H9 (cell line): ENCODE measurements at regions not wholly inside any gene's neighbourhood (a gene's known extent, or its start where the extent isn't known, plus 50 kb on each side); places are given as distances from the start of the nearest gene placed in this dataset.

Experiments
- DNase-seq: peaks from one replicate; pipeline ENCODE4 v3.0.0-alpha.2; 2017
- H2AFZ ChIP-seq: one replicate; pipeline ENCODE4 v1.6.1; 2013; ENCODE audit warnings: mild to moderate bottlenecking, low read length, control low read depth, moderate library complexity
- H2AK5ac ChIP-seq: 2 replicates; pipeline ENCODE4 v1.6.1; 2013; ENCODE audit warnings: low read length, control low read depth, mixed read lengths; ENCODE audit not compliant: insufficient read length
- H2BK120ac ChIP-seq: one replicate; pipeline ENCODE4 v1.6.1; 2013; ENCODE audit warnings: low read depth, mild to moderate bottlenecking, low read length, control low read depth, inconsistent platforms; ENCODE audit not compliant: poor library complexity, severe bottlenecking
- H2BK12ac ChIP-seq: 2 replicates; pipeline ENCODE4 v1.6.1; 2013; ENCODE audit warnings: low read length, control low read depth, mixed read lengths, low read depth; ENCODE audit not compliant: insufficient read length
- H2BK15ac ChIP-seq: 2 replicates; pipeline ENCODE4 v1.6.1; 2013; ENCODE audit warnings: low read depth, low read length, control low read depth
- H2BK20ac ChIP-seq: one replicate; pipeline ENCODE4 v1.6.1; 2013; ENCODE audit warnings: low read depth, mild to moderate bottlenecking, low read length, control low read depth, inconsistent platforms; ENCODE audit not compliant: poor library complexity, severe bottlenecking
- H2BK5ac ChIP-seq: 2 replicates; pipeline ENCODE4 v1.6.1; 2013; ENCODE audit warnings: low read length, control low read depth, mixed read lengths; ENCODE audit not compliant: insufficient read length
- H3K14ac ChIP-seq: 2 replicates; pipeline ENCODE4 v1.6.1; 2013; ENCODE audit warnings: low read length, control low read depth; ENCODE audit not compliant: insufficient read depth
- H3K18ac ChIP-seq: 2 replicates; pipeline ENCODE4 v1.6.1; 2013; ENCODE audit warnings: low read depth, mild to moderate bottlenecking, mixed read lengths, low read length, control low read depth; ENCODE audit not compliant: insufficient read length
- H3K23ac ChIP-seq: 2 replicates; pipeline ENCODE4 v1.6.1; 2013; ENCODE audit warnings: low read length, control low read depth, mixed read lengths, low read depth; ENCODE audit not compliant: insufficient read length
- H3K23me2 ChIP-seq: 2 replicates; pipeline ENCODE4 v1.6.1; 2013; ENCODE audit warnings: low read depth, mild to moderate bottlenecking, mixed read lengths, low read length, control low read depth; ENCODE audit not compliant: insufficient read length, poor library complexity, severe bottlenecking
- H3K27ac ChIP-seq: 2 replicates; pipeline ENCODE4 v1.5.1; 2013; ENCODE audit warnings: low read length, control low read depth, mixed read lengths, low read depth; ENCODE audit not compliant: insufficient read length
- H3K27me3 ChIP-seq: 2 replicates; pipeline ENCODE4 v1.6.1; 2013; ENCODE audit warnings: low read length, control low read depth, inconsistent platforms; ENCODE audit not compliant: insufficient read depth
- H3K4ac ChIP-seq: 2 replicates; pipeline ENCODE4 v1.6.1; 2013; ENCODE audit warnings: low read depth, mild to moderate bottlenecking, control low read depth, inconsistent platforms, low read length, moderate library complexity
- H3K4me1 ChIP-seq: 2 replicates; pipeline ENCODE4 v1.6.1; 2013; ENCODE audit warnings: low read length, control low read depth, inconsistent platforms; ENCODE audit not compliant: insufficient read depth
- H3K4me2 ChIP-seq: 2 replicates; pipeline ENCODE4 v1.6.1; 2013; ENCODE audit warnings: low read length, control low read depth, mixed read lengths; ENCODE audit not compliant: insufficient read length, insufficient read depth
- H3K56ac ChIP-seq: 2 replicates; pipeline ENCODE4 v1.6.1; 2013; ENCODE audit warnings: low read depth, mild to moderate bottlenecking, mixed read lengths, low read length, control low read depth; ENCODE audit not compliant: insufficient read length
- H3K79me1 ChIP-seq: 2 replicates; pipeline ENCODE4 v1.6.1; 2013; ENCODE audit warnings: low read depth, mild to moderate bottlenecking, moderate library complexity, low read length, control low read depth, inconsistent platforms; ENCODE audit not compliant: insufficient read depth, poor library complexity, severe bottlenecking
- H3K79me2 ChIP-seq: 2 replicates; pipeline ENCODE4 v1.6.1; 2013; ENCODE audit warnings: low read length, control low read depth, inconsistent platforms; ENCODE audit not compliant: insufficient read depth
- H3K9ac ChIP-seq: 2 replicates; pipeline ENCODE4 v1.6.1; 2013; ENCODE audit warnings: low read length, control low read depth, mixed read lengths; ENCODE audit not compliant: insufficient read length; ENCODE audit errors: extremely low read depth
- H3K9me3 ChIP-seq: one replicate; pipeline ENCODE4 v1.6.1; 2013; ENCODE audit warnings: low read depth, low read length, inconsistent platforms; ENCODE audit not compliant: control insufficient read depth
- H3T11ph ChIP-seq: one replicate; pipeline ENCODE4 v1.6.1; 2013; ENCODE audit warnings: mild to moderate bottlenecking, low read length, control low read depth, inconsistent platforms
- H4K20me1 ChIP-seq: one replicate; pipeline ENCODE4 v1.6.1; 2013; ENCODE audit not compliant: control insufficient read depth, insufficient read length, insufficient read depth
- H4K5ac ChIP-seq: 2 replicates; pipeline ENCODE4 v1.6.1; 2013; ENCODE audit warnings: low read depth, mild to moderate bottlenecking, mixed read lengths, low read length, control low read depth; ENCODE audit not compliant: insufficient read length
- H4K8ac ChIP-seq: replicated peaks from 2 replicates; pipeline ENCODE4 v1.6.1; 2013; ENCODE audit warnings: low read length, control low read depth, mixed read lengths, low read depth; ENCODE audit not compliant: insufficient read length
- H4K91ac ChIP-seq: 2 replicates; pipeline ENCODE4 v1.6.1; 2013; ENCODE audit warnings: low read depth, mild to moderate bottlenecking, moderate library complexity, mixed read lengths, low read length, control low read depth; ENCODE audit not compliant: insufficient read length
- H3K27ac Mint-ChIP-seq, 3 experiments: 2 replicates in 2 of 3; 3 replicates in 1 of 3; pipeline ENCODE4 v1.8.0; 2020 to 2021; ENCODE audit warnings: mixed read lengths in 3 of 3, mild to moderate bottlenecking in 1 of 3, moderate library complexity in 1 of 3
- H3K27me3 Mint-ChIP-seq: 2 replicates; pipeline ENCODE4 v1.8.0; 2021; ENCODE audit warnings: low read depth, mild to moderate bottlenecking, moderate library complexity, mixed read lengths
- H3K36me3 Mint-ChIP-seq, 3 experiments: 2 replicates in 2 of 3; 3 replicates in 1 of 3; pipeline ENCODE4 v1.8.0; 2020 to 2021; ENCODE audit warnings: low read depth in 3 of 3, mixed read lengths in 3 of 3; ENCODE audit not compliant: insufficient read depth in 1 of 3
- H3K4me1 Mint-ChIP-seq, 2 experiments: 2 replicates each; pipeline ENCODE4 v1.8.0; 2020; ENCODE audit warnings: mixed read lengths in 2 of 2
- H3K4me3 Mint-ChIP-seq, 2 experiments: 2 replicates in 1 of 2; 3 replicates in 1 of 2; pipeline ENCODE4 v1.8.0; 2020 to 2021; ENCODE audit warnings: mild to moderate bottlenecking in 2 of 2, mixed read lengths in 2 of 2, moderate library complexity in 1 of 2
- H3K9me3 Mint-ChIP-seq, 2 experiments: 2 replicates in 1 of 2; 3 replicates in 1 of 2; pipeline ENCODE4 v1.8.0; 2020; ENCODE audit warnings: mild to moderate bottlenecking in 2 of 2, mixed read lengths in 2 of 2, moderate library complexity in 1 of 2
- WGBS: extraction: QIAGEN DNeasy Blood & Tissue Kit; methylation state at CpG from one replicate; pipeline ENCODE4 v1.1.7; 2013; ENCODE audit warnings: missing lambda C conversion rate, low lambda C conversion rate, mixed read lengths; ENCODE audit not compliant: insufficient read length; ENCODE audit errors: extremely low coverage; 5-methylcytosine and 5-hydroxymethylcytosine counted together
- TF ChIP-seq, protein P1 (sequence below): fragments of 200-600 bp; sonication (generic); conservative IDR thresholded peaks from 3 replicates; pipeline ENCODE4 v1.8.0; 2021; ENCODE audit warnings: antibody characterized with exemption, mild to moderate bottlenecking

DNA sequence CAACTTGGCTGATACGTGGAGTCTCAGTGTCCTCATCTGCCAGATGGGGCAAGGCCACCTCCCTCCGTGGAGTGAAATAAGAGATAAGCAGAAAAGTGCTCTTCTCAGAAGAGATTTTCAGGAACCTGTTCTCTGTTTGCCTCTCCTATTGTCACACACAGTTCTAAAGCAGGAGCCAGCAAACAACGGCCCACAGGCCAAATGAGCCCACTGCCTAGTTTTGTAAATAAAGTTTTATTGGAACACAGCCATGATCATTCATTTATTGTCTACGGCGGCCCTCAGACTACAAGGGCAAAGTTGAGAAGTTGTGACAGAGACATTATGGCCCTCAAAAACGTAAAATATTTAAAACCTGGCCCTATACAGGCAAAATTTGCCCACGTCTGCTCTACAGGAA is 256.8 kb upstream of the IGF1R start:
- Histone ChIP-seq H4K5ac (no peak overlapping the region), H3K18ac (no peak overlapping the region), H3K9ac (no peak overlapping the region), H3T11ph (no peak overlapping the region), H2AFZ (no peak overlapping the region), H3K9me3 (no peaks in the 10 kb centered on the region), H2BK20ac (no peak overlapping the region), H2BK120ac (no peak overlapping the region), H2BK12ac (no peak overlapping the region), H4K91ac (no peak overlapping the region), H3K23ac (no peak overlapping the region), H3K14ac (no peak overlapping the region), H3K27me3 (no peaks in the 10 kb centered on the region), H4K20me1 (no peaks in the 10 kb centered on the region), H3K23me2 (no peaks in the 10 kb centered on the region), H3K79me1 (no peaks in the 10 kb centered on the region), H2BK5ac (no peak overlapping the region), H3K4me1 (peaks cover 8% of the 10 kb centered on the region; the same call in 1 of the 2 replicates), H4K8ac (no peak overlapping the region), H3K56ac (no peak overlapping the region), H3K4ac (no peak overlapping the region), H3K4me2 (no peak overlapping the region), H2BK15ac (no peak overlapping the region), H2AK5ac (no peak overlapping the region), H3K79me2 (no peaks in the 10 kb centered on the region), H3K27ac (no peak overlapping the region)
- Mint-ChIP-seq H3K9me3 (no peaks in the 10 kb centered on the region), H3K4me3 (no peak overlapping the region), H3K27ac (no peak overlapping the region), H3K4me1 (peaks cover 23 to 28% of the 10 kb centered on the region in 2 experiments), H3K27me3 (peaks cover 7% of the 10 kb centered on the region), H3K36me3 (no peaks in the 10 kb centered on the region)
- TF ChIP-seq, protein P1, sequence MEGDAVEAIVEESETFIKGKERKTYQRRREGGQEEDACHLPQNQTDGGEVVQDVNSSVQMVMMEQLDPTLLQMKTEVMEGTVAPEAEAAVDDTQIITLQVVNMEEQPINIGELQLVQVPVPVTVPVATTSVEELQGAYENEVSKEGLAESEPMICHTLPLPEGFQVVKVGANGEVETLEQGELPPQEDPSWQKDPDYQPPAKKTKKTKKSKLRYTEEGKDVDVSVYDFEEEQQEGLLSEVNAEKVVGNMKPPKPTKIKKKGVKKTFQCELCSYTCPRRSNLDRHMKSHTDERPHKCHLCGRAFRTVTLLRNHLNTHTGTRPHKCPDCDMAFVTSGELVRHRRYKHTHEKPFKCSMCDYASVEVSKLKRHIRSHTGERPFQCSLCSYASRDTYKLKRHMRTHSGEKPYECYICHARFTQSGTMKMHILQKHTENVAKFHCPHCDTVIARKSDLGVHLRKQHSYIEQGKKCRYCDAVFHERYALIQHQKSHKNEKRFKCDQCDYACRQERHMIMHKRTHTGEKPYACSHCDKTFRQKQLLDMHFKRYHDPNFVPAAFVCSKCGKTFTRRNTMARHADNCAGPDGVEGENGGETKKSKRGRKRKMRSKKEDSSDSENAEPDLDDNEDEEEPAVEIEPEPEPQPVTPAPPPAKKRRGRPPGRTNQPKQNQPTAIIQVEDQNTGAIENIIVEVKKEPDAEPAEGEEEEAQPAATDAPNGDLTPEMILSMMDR = no peak
- WGBS = no CpG with 5 or more reads among the region's 7 CpGs
- DNase-seq = no peak
